SK-N-SH (cell line): ENCODE measurements at regions not wholly inside any gene's neighbourhood (a gene's known extent, or its start where the extent isn't known, plus 50 kb on each side); places are given as distances from the start of the nearest gene placed in this dataset.

Experiments
- CTCF ChIP-seq: fragments of 200-600 bp; sonication (generic); IDR thresholded peaks from 2 replicates; pipeline ENCODE4 v1.6.1; 2017; ENCODE audit warnings: antibody characterized with exemption, mild to moderate bottlenecking, moderate library complexity
- EP300 ChIP-seq, 2 experiments: IDR thresholded peaks; 2 replicates each; pipeline versions ENCODE4 v1.4.0 to v1.6.1; 2012; ENCODE audit warnings: borderline replicate concordance in 1 of 2, low read depth in 1 of 2, low read length in 1 of 2
- POLR2AphosphoS5 ChIP-seq: IDR thresholded peaks from 2 replicates; pipeline ENCODE4 v1.6.1; 2012; ENCODE audit warnings: low read depth, low read length
- RFX5 ChIP-seq: IDR thresholded peaks from 2 replicates; pipeline ENCODE4 v1.6.1; 2012; ENCODE audit warnings: mild to moderate bottlenecking, improper control_type of control experiment, low read length
- TAF1 ChIP-seq: IDR thresholded peaks from 2 replicates; pipeline ENCODE4 v1.6.1; 2012; ENCODE audit warnings: low read depth, mild to moderate bottlenecking, low read length, moderate library complexity, borderline replicate concordance

DNA sequence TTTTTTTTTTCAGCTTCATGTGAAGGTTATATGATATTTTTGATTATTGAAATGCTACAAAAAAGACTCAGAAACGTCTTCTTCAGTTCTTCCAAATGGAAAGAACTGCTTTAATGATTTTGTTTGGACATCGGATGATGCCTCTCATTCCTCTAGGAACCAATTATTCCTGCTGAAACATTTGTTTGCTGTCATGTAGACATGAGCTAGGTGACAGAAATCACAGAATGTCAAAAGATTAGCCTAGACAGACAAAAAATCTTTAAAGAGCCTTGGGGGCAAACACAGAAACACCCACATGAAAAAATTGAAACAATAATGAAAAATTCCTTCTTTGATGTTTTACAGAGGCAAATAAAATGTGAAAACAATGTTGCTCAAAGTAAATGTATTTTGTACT lies 244.2 kb upstream of the EDIL3 start:
- TF ChIP-seq CTCF (no peak), RFX5 (no peak), EP300 (IDR thresholded peaks at IDR 0.05; ENCODE audit: borderline replicate concordance in 1 of 2, low read depth in 1 of 2, low read length in 1 of 2) (no peak), POLR2AphosphoS5 (no peak), TAF1 (no peak)
